H1 (cell line): ENCODE measurements at regions not wholly inside any gene's neighbourhood (a gene's known extent, or its start where the extent isn't known, plus 50 kb on each side); places are given as distances from the start of the nearest gene placed in this dataset.

Source experiments
- PHF8 ChIP-seq: fragments of 200-600 bp; sonication (generic); conservative IDR thresholded peaks from 2 replicates; pipeline ENCODE4 v1.7.1; 2012; ENCODE audit warnings: low read depth, mild to moderate bottlenecking, inconsistent platforms, low read length, moderate library complexity
- POLR2AphosphoS5 ChIP-seq: IDR thresholded peaks from 2 replicates; pipeline ENCODE4 v1.6.1; 2011; ENCODE audit warnings: low read depth, low read length

- no peak for TF ChIP-seq PHF8
- TF ChIP-seq POLR2AphosphoS5: no peak
Observed at GRCh38 chr6:163782436-163783003, 368.0 kb downstream of the QKI start (continued).
